ENCODE measurements at regions not wholly inside any gene's neighbourhood (a gene's known extent, or its start where the extent isn't known, plus 50 kb on each side); places are given as distances from the start of the nearest gene placed in this dataset.

- H3K9ac ChIP-seq (ENCODE audit: insufficient read depth in 1 of 2, low read depth in 2 of 2, low read length in 2 of 2) = no peak overlapping the region
- intact Hi-C loops (cut with micrococcal nuclease) = no loop called here
- no TSS peak for BruUV-seq (replicated peaks)
Observed at GRCh38 chr16:9409560-9410493, 318.4 kb downstream of the HAPSTR1 start.

More at GRCh38 chr16:9409560-9410493, 318.4 kb downstream of the HAPSTR1 start:
- Histone ChIP-seq H3K4me1 (replicated peaks in 1 of 2; ENCODE audit: control insufficient read depth in 2 of 2, insufficient read depth in 2 of 2, low read length in 2 of 2) (no peaks in the 10 kb centered on the region), H3K9me1 (ENCODE audit: control insufficient read depth, insufficient read depth, low read length) (no peaks in the 10 kb centered on the region), H3K9me3 (replicated peaks; ENCODE audit: control insufficient read depth, insufficient read depth, low read depth, low read length) (no peaks in the 10 kb centered on the region), H3K27me3 (ENCODE audit: control insufficient read depth in 2 of 2, insufficient read depth in 2 of 2, low read length in 2 of 2) (no peaks in the 10 kb centered on the region; a peak in 2 of 5 replicates), H3K4me3 (no peak overlapping the region), H3K36me3 (ENCODE audit: control insufficient read depth, insufficient read depth, low read length) (no peaks in the 10 kb centered on the region; the same call in 2 of the 3 replicates), H3K79me2 (ENCODE audit: control insufficient read depth, insufficient read depth, low read length) (no peaks in the 10 kb centered on the region), H2AFZ (ENCODE audit: low read depth, low read length) (no peak overlapping the region), H4K20me1 (replicated peaks; ENCODE audit: control insufficient read depth, insufficient read depth, low read length) (no peaks in the 10 kb centered on the region; the same call in 1 of the 2 replicates), H3K4me2 (ENCODE audit: insufficient read depth, low read length) (no peak overlapping the region), H3K27ac (ENCODE audit: extremely low read depth, low read depth, low read length) (no peak overlapping the region)
- TF ChIP-seq CLOCK (CRISPR knock-in tag; IDR thresholded peaks at IDR 0.05; ENCODE audit: borderline replicate concordance) = no peak
- no peak for TF ChIP-seq HNRNPK (IDR thresholded peaks at IDR 0.05; ENCODE audit: low read depth, low read length, poor library complexity, severe bottlenecking)
- no peak for TF ChIP-seq ZNF431 (CRISPR knock-in tag; IDR thresholded peaks at IDR 0.05)
- TF ChIP-seq ZNF395 (CRISPR knock-in tag; IDR thresholded peaks at IDR 0.05) = no peak
- TF ChIP-seq PHF8 (IDR thresholded peaks at IDR 0.05; ENCODE audit: borderline replicate concordance, low read length) = no peak
- no peak for TF ChIP-seq SMC3 (conservative IDR thresholded peaks at IDR 0.05; ENCODE audit: insufficient read depth, low read depth, low read length)
- no peak for TF ChIP-seq ZNF785 (CRISPR knock-in tag; IDR thresholded peaks at IDR 0.05)
- TF ChIP-seq TFAM (CRISPR knock-in tag; conservative IDR thresholded peaks at IDR 0.05) = no peak
- FAIRE-seq = no peak
- ChIA-PET POLR2A (no interaction called here), CTCF (ENCODE audit: low intra/inter-chr PET ratio) (no interaction called here)
- in situ Hi-C loops (cut with MboI) = no loop called here
- WGBS (ENCODE audit: insufficient coverage, low coverage, missing lambda C conversion rate) = 0% methylated on average over 10 of the region's 10 CpGs
- no peak for DNase-seq (ENCODE audit: extremely low read depth in 1 of 4, low spot score in 3 of 4)
- ATAC-seq = no peak
